ENCODE measurements at regions not wholly inside any gene's neighbourhood (a gene's known extent, or its start where the extent isn't known, plus 50 kb on each side); places are given as distances from the start of the nearest gene placed in this dataset.
"Not testable (repeated sequence)": the region's sequence is repeated elsewhere in the genome, so short reads cannot be mapped to it uniquely, and the experiment has no call there.

DNA sequence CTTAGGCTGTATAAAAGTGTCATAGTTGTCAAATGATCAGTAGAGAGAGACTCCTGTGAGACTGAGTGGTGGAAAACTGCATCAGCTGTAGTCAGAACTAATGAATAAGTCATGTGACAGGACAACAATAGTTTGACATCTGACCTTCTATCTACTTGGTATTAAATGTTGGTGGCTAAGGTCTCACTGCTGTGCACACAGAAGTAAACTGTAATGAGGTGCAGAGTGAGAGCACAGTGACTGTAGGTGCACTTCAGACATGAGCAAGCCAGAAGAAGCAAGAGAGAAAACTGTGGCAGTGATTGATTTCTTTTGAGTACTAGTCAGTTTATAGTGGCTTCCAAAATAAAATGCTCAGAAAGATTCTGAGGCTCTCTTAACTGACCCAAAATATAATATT, 803.6 kb downstream of the RAPGEF2 start:
- no peak for DNase-seq (ENCODE audit: low read depth in 4 of 4, low spot score in 1 of 4)

GRCh38 chr4:159910721-159911120, 807.8 kb downstream of the RAPGEF2 start:
- DNase-seq (ENCODE audit: low read depth in 4 of 4, low spot score in 1 of 4), result no peak

GRCh38 chr4:159922119-159922518, 819.2 kb downstream of the RAPGEF2 start:
- no peak for DNase-seq (ENCODE audit: low read depth in 4 of 4, low spot score in 1 of 4)

GRCh38 chr4:159925770-159926169, 822.9 kb downstream of the RAPGEF2 start:
- DNase-seq (ENCODE audit: low read depth in 4 of 4, low spot score in 1 of 4), result no peak

GRCh38 chr4:159926871-159927270, 824.0 kb downstream of the RAPGEF2 start:
- no peak for DNase-seq (ENCODE audit: low read depth in 4 of 4, low spot score in 1 of 4)

DNA sequence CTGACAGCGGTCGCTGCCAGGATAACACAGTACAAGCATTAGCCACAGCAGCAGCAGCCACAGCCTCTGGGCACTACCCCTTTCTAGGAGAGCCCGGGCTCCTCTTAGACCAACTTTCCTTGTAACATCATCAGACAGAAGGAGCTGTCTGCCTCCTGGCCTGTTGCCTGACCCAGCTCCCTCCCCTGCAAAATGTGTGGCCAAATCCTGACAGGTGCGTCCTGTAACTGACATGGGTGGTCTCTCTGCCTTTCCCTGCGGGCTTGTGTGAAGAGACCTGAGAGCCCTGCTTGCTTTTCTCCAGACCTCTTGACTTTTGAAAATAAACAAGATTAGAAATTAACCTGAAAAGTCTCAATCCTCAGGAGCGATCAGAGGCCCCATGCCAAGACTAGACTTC, 824.9 kb downstream of the RAPGEF2 start:
- no peak for DNase-seq (ENCODE audit: low read depth in 4 of 4, low spot score in 1 of 4)

- DNase-seq (ENCODE audit: low read depth in 4 of 4, low spot score in 1 of 4), result not testable (repeated sequence)
These were observed 831.7 kb downstream of the RAPGEF2 start for GRCh38 chr4:159934602-159935001.

GRCh38 chr4:159937595-159937994, 834.7 kb downstream of the RAPGEF2 start:
- no peak for DNase-seq (ENCODE audit: low read depth in 4 of 4, low spot score in 1 of 4)

DNA sequence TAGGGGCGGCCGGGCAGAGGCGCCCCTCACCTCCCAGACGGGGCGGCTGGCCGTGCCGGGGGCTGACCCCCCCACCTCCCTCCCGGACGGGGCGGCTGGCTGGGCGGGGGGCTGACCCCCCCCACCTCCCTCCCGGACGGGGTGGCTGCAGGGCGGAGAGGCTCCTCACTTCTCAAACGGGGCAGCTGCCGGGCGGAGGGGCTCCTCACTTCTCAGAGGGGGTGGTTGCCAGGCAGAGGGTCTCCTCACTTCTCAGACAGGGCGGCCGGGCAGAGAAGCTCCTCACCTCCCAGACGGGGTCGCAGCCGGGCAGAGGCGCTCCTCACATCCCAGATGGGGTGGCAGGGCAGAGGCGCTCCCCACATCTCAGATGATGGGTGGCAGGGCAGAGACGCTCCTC, 836.8 kb downstream of the RAPGEF2 start:
- DNase-seq (ENCODE audit: low read depth in 4 of 4, low spot score in 1 of 4), result not testable (repeated sequence)

- no peak for DNase-seq (ENCODE audit: low read depth in 4 of 4, low spot score in 1 of 4)
These were observed 838.2 kb downstream of the RAPGEF2 start for GRCh38 chr4:159941076-159941475.

GRCh38 chr4:159944477-159944876, 841.6 kb downstream of the RAPGEF2 start:
- no peak for DNase-seq (ENCODE audit: low read depth in 4 of 4, low spot score in 1 of 4)

DNA sequence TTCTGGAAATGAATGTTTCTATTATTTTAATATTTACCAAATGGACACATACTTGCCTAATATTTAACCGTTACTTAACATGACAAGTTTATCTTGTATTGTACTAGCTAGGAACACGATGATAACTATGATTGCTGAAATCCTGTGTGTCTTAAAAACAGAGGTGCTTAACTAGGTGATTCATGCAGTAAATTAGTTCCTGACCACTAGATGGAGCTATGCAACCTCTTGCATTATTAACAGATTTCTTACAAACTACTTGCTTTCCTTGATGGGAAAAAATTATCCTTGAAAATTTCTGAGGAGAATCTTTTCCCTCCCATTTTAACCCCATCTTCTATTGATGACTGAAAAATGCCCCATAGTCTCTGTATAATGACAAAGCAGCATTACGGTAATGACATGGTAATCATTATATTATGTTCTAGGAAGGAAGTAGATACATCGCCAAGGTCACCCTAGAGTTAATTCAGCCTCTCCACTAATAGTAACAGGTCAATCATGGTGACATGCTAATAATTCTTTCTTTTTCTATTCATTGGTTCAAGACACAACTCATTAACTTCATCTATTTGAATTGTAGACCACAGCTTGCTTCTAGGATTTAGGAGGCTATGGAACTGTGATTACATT, 844.2 kb downstream of the RAPGEF2 start:
- no peak for DNase-seq (ENCODE audit: low read depth in 4 of 4, low spot score in 1 of 4)

DNA sequence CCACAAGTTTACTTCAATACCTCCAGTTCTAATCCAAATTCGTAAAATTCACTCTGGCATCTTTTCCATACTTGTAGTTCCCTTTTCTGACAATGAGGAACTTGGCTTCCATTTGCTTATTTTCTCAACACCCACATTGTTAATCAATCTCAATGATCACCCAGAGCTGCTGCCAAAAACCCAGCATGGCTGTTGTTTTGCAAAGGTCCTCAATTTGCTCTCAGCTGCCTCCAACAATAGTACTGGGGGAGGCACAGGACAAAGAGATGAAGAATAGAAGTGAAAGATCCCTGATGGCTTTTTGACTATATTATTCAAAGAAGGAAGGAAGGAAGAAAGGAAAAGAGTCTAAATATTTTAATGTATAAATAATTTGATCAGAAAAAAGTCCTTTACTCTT, 847.8 kb downstream of the RAPGEF2 start:
- no peak for DNase-seq (ENCODE audit: low read depth in 4 of 4, low spot score in 1 of 4)

- no peak for DNase-seq (ENCODE audit: low read depth in 4 of 4, low spot score in 1 of 4)
These were observed 863.9 kb downstream of the RAPGEF2 start for GRCh38 chr4:159966746-159967145.

DNA sequence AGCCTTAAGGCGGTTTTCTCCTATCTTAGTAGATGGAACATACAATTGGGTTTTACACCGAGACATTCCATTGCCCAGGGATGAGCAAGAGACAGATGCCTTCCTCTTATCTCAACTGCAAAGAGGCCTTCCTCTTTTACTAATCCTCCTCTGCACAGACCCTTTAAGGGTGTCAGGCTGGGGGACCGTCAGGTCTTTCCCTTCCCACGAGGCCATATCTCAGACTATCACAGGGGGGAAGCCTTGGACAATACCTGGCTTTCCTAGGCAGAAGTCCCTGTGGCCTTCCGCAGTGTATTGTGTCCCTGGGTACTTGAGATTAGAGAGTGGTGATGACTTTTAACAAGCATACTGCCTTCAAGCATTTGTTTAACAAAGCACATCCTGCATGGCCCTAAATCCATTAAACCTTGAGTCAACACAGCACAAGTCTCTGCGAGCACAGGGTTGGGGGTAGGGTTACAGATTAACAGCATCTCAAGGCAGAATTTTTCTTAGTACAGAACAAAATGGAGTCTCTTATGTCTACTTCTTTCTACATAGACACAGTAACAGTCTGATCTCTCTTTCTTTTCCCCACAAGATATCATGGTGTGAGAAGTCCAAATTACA, 874.1 kb downstream of the RAPGEF2 start:
- DNase-seq (ENCODE audit: low read depth in 4 of 4, low spot score in 1 of 4), result not testable (repeated sequence)

DNA sequence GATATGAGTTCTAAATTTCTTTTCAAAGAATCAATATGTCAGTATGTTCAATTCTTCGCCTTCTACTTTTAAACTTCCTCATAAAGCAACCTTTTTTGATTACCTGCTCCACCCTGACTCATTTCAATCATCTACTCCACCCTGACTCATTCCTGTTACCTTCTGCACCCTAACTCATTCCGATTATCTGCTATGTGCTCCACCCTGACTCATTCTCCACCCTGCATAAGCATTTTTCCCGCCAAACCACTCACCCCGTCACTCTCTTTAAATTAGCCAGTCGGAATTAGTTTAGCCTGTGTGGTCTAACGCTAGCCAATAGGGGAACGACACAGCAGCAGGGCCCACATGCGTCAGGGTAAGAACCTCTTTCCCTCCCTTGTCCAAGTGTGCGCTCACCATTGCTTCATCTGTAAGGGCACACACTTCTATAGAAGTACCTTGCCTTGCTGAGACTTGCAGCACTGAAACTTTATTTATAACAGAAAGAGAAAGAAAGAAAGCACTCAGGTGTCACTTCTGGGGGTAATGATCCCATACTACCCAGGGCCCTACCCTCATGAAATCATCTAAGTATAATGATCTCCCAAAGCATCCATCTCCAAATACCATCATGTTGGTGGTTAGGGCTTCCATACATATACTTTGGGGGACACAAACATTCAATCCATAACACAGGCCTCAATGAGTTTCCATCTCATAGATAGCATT, 875.2 kb downstream of the RAPGEF2 start:
- no peak for DNase-seq (ENCODE audit: low read depth in 4 of 4, low spot score in 1 of 4)

GRCh38 chr4:159979351-159979750, 876.5 kb downstream of the RAPGEF2 start:
- DNase-seq (ENCODE audit: low read depth in 4 of 4, low spot score in 1 of 4), result no peak

- no peak for DNase-seq (ENCODE audit: low read depth in 4 of 4, low spot score in 1 of 4)
These were observed 877.1 kb downstream of the RAPGEF2 start for GRCh38 chr4:159979953-159980352.

DNA sequence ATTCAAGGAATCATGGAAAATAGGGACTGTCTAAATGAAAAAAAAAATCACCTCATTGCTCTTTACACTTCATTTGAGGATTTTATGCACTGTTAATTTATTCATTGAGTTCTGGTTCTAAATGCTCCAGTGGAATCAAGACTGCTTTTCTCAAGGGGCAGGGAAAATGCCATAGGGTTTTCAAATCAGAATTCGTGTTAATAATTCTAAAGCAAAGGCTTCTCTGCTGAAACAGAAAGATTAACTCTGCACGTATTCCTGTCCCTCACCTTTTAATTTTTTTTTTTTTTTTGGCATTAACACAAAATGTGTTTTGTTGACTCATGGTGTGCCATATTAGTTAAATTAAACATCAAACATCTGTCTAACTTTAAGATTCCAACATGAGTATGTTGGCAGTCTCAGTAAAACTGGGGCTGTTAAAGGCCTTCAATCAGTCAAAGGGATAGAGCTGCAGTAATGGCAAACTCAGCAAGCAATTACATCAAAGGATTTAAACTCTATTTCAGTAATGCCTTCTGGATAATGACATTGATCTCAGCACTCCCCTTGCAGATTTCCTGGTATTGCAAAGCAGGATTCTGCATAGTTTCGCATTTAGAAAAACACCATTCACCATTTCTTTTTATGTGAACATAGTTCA, 878.1 kb downstream of the RAPGEF2 start:
- no peak for DNase-seq (ENCODE audit: low read depth in 4 of 4, low spot score in 1 of 4)

DNA sequence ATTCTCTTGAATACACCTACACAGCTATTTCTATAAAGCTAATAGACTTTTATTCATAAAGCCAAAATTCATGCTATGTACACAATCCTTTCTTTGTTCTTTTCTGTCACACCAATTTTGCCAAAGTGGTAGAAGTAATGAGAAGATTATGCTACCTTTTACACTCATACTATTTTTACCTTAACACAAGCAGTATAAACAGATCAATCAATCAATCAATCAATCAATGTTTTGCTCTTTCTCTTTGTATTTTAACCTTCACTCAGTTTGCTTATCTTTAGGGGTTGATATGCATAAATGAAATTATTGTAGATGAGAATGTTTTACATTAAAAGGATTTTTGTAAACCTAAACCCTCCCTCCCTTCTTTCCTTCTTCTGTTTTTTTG, 878.6 kb downstream of the RAPGEF2 start:
- no peak for DNase-seq (ENCODE audit: low read depth in 4 of 4, low spot score in 1 of 4)

DNA sequence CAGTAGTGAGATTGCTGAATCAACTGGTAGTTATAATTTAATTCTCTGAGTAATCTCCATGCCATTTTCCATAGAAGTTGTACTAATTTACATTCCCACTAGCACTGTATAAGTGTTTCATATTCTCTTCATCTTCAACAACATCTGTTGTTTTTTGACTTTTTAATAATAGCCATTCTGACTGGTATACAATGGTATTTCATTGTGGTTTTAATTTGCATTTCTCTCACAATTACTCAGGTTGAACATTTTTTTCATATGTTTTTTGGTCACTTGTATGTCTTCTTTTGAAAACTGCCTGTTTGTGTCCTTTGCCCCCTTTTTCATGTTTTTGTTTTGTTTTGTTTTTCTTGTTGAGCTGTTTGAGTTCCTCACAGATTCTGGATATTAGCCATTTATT, 880.2 kb downstream of the RAPGEF2 start:
- no peak for DNase-seq (ENCODE audit: low read depth in 4 of 4, low spot score in 1 of 4)
